Common myeloid progenitor, CD34-positive (primary cell): ENCODE measurements at regions not wholly inside any gene's neighbourhood (a gene's known extent, or its start where the extent isn't known, plus 50 kb on each side); places are given as distances from the start of the nearest gene placed in this dataset.

Source experiments
- CTCF ChIA-PET: fragments of 350-600 bp; sonication (Branson Sonifier 250); formaldehyde crosslinking; loops from one replicate; lab custom pipeline; 2021; ENCODE audit warnings: antibody characterized with exemption; lab: Charles Lee
- POLR2A ChIA-PET: fragments of 350-600 bp; sonication (Branson Sonifier 250); formaldehyde crosslinking; loops from one replicate; lab custom pipeline; 2021; ENCODE audit warnings: antibody characterized with exemption; lab: Charles Lee
- DNase-seq, 3 donors: peaks; one replicate each; pipeline versions ENCODE4 v3.0.0 to v3.0.0-alpha.2; 2013
- H3K27ac ChIP-seq, 2 experiments: 1 replicate in 1 of 2; 2 replicates in 1 of 2; pipeline ENCODE4 v1.7.0; 2013; ENCODE audit warnings: inconsistent platforms in 2 of 2, low read length in 2 of 2, mild to moderate bottlenecking in 2 of 2, low read depth in 1 of 2, moderate library complexity in 1 of 2; ENCODE audit not compliant: severe bottlenecking in 2 of 2, insufficient read depth in 1 of 2, poor library complexity in 1 of 2
- H3K27me3 ChIP-seq, 5 experiments: replicated peaks in 2 of 5; 1 replicate in 3 of 5; 2 replicates in 2 of 5; pipeline versions ENCODE4 v1.6.1 to v1.7.0; 2013; ENCODE audit warnings: low read length in 4 of 5, mild to moderate bottlenecking in 2 of 5, moderate library complexity in 2 of 5, inconsistent platforms in 1 of 5; ENCODE audit not compliant: insufficient read depth in 5 of 5, control insufficient read depth in 4 of 5
- H3K36me3 ChIP-seq, 4 experiments: 1 replicate in 2 of 4; 2 replicates in 2 of 4; pipeline versions ENCODE4 v1.6.1 to v1.7.0; 2013; ENCODE audit warnings: low read length in 3 of 4, control low read depth in 1 of 4, mild to moderate bottlenecking in 1 of 4; ENCODE audit not compliant: control insufficient read depth in 4 of 4, insufficient read depth in 4 of 4
- H3K4me1 ChIP-seq, 4 experiments: 1 replicate in 3 of 4; 2 replicates in 1 of 4; pipeline versions ENCODE4 v1.6.1 to v1.7.1; 2013; ENCODE audit warnings: low read length in 3 of 4, mild to moderate bottlenecking in 3 of 4, control low read depth in 1 of 4, inconsistent platforms in 1 of 4, moderate library complexity in 1 of 4; ENCODE audit not compliant: control insufficient read depth in 4 of 4, insufficient read depth in 4 of 4; ENCODE audit errors: control extremely low read depth in 1 of 4
- H3K4me3 ChIP-seq, 7 experiments: 1 replicate in 4 of 7; 2 replicates in 3 of 7; pipeline versions ENCODE4 v1.5.1 to v1.7.0; 2013; ENCODE audit warnings: mild to moderate bottlenecking in 7 of 7, low read length in 6 of 7, moderate library complexity in 6 of 7, inconsistent platforms in 2 of 7, low read depth in 2 of 7, control low read depth in 1 of 7; ENCODE audit not compliant: insufficient read depth in 4 of 7, control insufficient read depth in 1 of 7; ENCODE audit errors: extremely low read depth in 1 of 7
- H3K9me3 ChIP-seq, 5 experiments: 1 replicate in 4 of 5; 2 replicates in 1 of 5; pipeline versions ENCODE4 v1.6.1 to v1.7.1; 2013; ENCODE audit warnings: low read length in 4 of 5, mild to moderate bottlenecking in 2 of 5, inconsistent platforms in 1 of 5, low read depth in 1 of 5, moderate library complexity in 1 of 5; ENCODE audit not compliant: control insufficient read depth in 4 of 5, insufficient read depth in 2 of 5; ENCODE audit errors: control extremely low read depth in 1 of 5
- WGBS: methylation state at CpG from one replicate; pipeline ENCODE4 v1.1.5; 2013; ENCODE audit not compliant: insufficient coverage; 5-methylcytosine and 5-hydroxymethylcytosine counted together

DNA sequence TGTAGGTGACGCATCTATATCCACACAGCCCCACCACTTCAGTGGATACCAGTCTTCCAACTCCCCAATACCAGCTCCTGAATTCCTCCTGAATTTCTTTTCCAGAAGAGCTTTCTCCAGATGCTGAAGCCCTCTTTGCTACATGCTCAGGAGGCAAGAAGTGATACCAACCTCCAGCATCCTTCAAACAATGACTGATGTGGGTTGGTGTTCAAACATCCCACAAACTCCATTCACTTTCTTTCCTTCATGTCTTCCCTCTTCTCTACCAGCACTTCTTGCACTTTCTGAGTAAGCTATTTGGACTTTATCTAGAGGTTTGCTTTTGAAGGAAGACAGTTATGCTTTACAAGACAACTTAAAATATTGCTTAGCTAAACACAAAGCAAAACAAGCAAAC lies 179.9 kb upstream of the RORB start:
- H3K4me3 ChIP-seq, result no peak overlapping the region
- no peaks in the 10 kb centered on the region for H3K36me3 ChIP-seq
- H3K9me3 ChIP-seq, result peaks cover 0 to 9% (median 0%) of the 10 kb centered on the region in 5 experiments
- peaks cover 0 to 10% (median 6%) of the 10 kb centered on the region in 4 experiments for H3K4me1 ChIP-seq
- no peaks in the 10 kb centered on the region for H3K27me3 ChIP-seq
- no peak for DNase-seq
- no peak overlapping the region for H3K27ac ChIP-seq
- ChIA-PET CTCF (no interaction called here), POLR2A (interaction anchor here (0.7 kb wide), 1 partner anchor 487 kb away, joined by 3 read pairs; no protein-coding TSS in a partner anchor)
- WGBS, result 0% methylated on average over 1 of the region's 1 CpG

DNA sequence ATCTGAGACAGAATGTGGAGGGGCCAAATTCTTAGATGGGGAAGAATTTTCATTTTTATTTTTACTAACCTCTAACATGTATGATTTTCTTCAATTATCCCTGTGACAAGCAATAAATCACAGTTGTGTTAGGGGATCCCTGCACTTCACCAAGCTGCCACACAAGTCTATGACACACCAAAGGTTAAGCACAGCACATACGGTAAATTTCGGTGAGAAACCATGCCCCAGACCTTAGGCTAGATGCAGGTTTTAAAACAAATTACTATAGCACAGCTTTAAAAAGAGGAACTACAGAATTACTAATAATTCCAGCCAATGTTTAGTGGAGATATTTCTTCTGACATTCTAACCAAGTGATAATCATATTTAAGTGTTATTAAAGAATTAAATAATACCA lies 175.7 kb upstream of the RORB start:
- Histone ChIP-seq H3K4me3 (no peak overlapping the region), H3K27ac (no peak overlapping the region), H3K27me3 (no peaks in the 10 kb centered on the region), H3K36me3 (no peaks in the 10 kb centered on the region), H3K4me1 (peaks cover 5 to 22% (median 14%) of the 10 kb centered on the region in 4 experiments), H3K9me3 (peaks cover 0 to 5% (median 0%) of the 10 kb centered on the region in 5 experiments)
- ChIA-PET CTCF (interaction anchor here (0.8 to 1.6 kb wide), 5 partner anchors 9 to 58 kb away, joined by 3 to 6 read pairs (median 4); no protein-coding TSS in a partner anchor), POLR2A (no interaction called here)
- WGBS, result no CpG with 5 or more reads among the region's 2 CpGs
- peak in 2 of 3 donors; percentile 66 to 77 for DNase-seq

DNA sequence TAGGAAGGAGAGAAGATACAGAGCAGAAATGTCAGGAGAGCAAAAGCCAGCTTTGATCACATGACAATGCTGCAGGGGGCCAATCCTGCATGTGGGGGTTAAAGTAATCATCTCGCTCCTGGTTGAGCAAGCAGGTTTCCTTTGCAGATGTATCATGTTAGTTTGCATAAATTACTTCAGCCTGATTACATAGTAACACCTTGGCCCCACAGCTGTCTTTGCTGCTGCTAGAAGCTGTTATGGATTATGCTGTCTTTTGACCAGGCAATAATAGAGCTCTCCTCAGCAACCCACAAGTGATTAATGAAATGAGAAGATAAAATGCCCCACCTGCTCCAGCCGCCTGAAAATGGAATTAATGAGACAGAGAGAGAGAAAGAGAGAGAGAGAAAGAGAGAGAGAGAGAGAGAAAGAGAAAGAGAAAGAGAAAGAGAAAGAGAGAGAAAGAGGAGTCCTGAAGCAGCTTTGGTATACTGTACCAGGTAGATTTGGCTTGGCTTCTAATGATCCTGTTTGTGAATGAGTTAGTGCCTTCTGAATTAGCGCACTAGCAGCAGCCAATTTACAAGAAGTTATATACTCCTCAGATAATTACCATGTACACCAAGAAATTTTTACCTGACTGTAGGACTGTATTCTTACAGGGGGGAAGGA lies 174.3 kb upstream of the RORB start:
- Histone ChIP-seq H3K36me3 (no peaks in the 10 kb centered on the region), H3K9me3 (peaks cover 0 to 5% (median 0%) of the 10 kb centered on the region in 5 experiments), H3K27me3 (no peaks in the 10 kb centered on the region), H3K27ac (no peak overlapping the region), H3K4me1 (peaks cover 5 to 26% (median 13%) of the 10 kb centered on the region in 4 experiments), H3K4me3 (peak overlapping the region in 1 of 7 experiments; percentile 40)
- DNase-seq, result peak in 2 of 3 donors; percentile 43 to 50
- WGBS, result 83% methylated on average over 1 of the region's 3 CpGs
- ChIA-PET CTCF (interaction anchor here (1.5 kb wide), 1 partner anchor 16 kb away, joined by 4 read pairs; no protein-coding TSS in a partner anchor), POLR2A (interaction anchor here (0.6 kb wide), 1 partner anchor 1108 kb away, joined by 3 read pairs; no protein-coding TSS in a partner anchor)

DNA sequence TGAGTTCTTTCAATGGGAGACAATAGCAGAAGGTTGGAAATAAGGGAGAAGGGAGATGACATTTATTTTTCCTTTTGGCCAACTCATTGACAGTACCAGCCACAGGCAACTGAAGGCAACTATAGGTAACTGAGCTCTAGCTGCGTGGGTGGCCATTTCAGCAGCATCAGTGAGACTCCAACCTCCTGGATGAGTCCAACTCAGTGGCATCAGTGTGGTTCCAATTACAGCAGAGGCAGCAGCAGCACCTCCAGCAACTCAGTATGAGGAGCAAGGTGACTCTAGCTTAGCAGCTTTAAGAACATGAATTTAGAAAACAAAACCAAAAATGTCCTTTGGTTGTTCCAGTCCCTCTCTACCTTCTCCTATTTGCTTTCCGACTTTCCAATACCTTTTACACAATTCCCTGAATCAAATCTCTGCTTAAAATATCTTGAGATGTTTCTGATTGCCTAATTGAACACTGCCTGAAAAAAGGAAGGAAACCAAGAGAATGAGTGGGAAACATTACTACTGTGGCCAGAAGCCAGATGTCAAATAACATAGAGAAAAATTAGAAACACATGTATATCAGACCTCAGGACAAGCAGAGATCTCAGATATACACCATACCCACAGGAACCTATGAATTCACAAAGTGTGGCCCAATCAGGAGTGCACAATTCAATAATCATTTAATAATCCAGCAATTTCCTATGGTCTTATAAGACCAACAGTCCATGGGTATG lies 166.5 kb upstream of the RORB start:
- ChIA-PET CTCF (interaction anchor here (1.1 kb wide), 1 partner anchor 9 kb away, joined by 3 read pairs; no protein-coding TSS in a partner anchor), POLR2A (interaction anchor here (0.6 kb wide), 1 partner anchor 79 kb away, joined by 3 read pairs; no protein-coding TSS in a partner anchor)
- DNase-seq, result peak in 1 of 3 donors; percentile 24
- no peak overlapping the region for H3K27ac ChIP-seq
- no peaks in the 10 kb centered on the region for H3K36me3 ChIP-seq
- peaks cover 32 to 69% (median 48%) of the 10 kb centered on the region in 4 experiments for H3K4me1 ChIP-seq
- 57% methylated on average over 2 of the region's 2 CpGs for WGBS
- no peaks in the 10 kb centered on the region for H3K9me3 ChIP-seq
- H3K4me3 ChIP-seq, result no peak overlapping the region
- H3K27me3 ChIP-seq, result no peaks in the 10 kb centered on the region

DNA sequence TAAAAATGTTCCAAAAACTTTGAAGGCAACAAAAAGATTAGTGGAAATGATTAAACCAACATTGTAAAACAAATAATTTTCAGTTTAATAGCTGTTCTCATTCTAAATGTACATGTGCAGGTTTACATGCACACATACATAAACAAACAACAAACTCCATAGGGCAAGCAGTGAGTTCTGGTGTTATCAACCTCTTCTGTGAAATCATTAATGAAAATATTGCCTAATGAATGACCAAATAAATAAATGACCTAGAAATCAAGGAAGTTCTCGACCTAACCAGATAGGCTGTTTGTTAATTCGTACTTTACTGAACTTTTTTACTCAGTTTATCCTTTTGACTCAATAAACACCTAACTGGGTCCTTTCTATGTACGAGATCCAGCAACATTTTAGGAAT lies 165.5 kb upstream of the RORB start:
- H3K4me3 ChIP-seq, result no peak overlapping the region
- 93% methylated on average over 2 of the region's 3 CpGs for WGBS
- ChIA-PET POLR2A (no interaction called here), CTCF (no interaction called here)
- H3K27ac ChIP-seq, result no peak overlapping the region
- H3K27me3 ChIP-seq, result no peaks in the 10 kb centered on the region
- H3K9me3 ChIP-seq, result no peaks in the 10 kb centered on the region
- DNase-seq, result no peak
- no peaks in the 10 kb centered on the region for H3K36me3 ChIP-seq
- peaks cover 32 to 69% (median 51%) of the 10 kb centered on the region in 4 experiments for H3K4me1 ChIP-seq

DNA sequence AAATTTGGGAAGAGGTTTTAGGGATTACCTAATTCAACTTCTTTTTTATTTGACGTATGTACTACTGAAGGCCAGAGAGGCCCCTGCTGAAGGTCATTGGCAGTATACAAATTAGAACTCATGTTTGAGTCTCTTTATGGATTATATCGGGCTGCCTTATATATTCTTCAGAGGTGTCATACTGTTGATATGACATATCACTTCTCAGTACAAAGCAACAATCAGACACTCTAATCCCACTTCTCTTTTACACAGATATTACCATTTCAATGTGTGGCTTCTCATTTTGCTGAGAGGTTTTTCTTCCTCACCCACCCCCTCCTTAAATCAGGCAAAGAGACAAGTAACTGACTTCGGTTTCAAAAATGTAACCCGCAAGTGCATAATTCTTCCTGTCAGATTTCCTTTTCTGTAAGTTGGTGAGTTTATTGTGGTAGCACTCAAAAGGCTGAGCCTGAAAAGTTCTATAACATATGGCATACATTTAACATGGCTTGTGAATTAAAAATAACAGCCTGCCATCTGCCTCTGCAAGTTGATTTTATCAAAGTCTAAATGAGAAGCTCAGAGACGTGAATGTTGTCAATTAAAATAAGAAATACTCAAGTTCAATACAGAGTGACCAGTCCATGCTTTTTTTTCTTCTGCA lies 163.6 kb upstream of the RORB start:
- Histone ChIP-seq H3K27ac (no peak overlapping the region), H3K4me1 (peaks cover 32 to 65% (median 51%) of the 10 kb centered on the region in 4 experiments), H3K9me3 (peaks cover 0 to 3% (median 0%) of the 10 kb centered on the region in 5 experiments), H3K36me3 (no peaks in the 10 kb centered on the region), H3K27me3 (no peaks in the 10 kb centered on the region), H3K4me3 (peak overlapping the region in 3 of 7 experiments; percentile 5 to 25 (median 9))
- 0% methylated on average over 2 of the region's 5 CpGs for WGBS
- peak; percentile 74 to 97 (median 95) for DNase-seq
- ChIA-PET CTCF (interaction anchor here (0.8 kb wide), 1 partner anchor 42 kb away, joined by 3 read pairs; no protein-coding TSS in a partner anchor), POLR2A (interaction anchor here (0.6 kb wide), 1 partner anchor 1962 kb away, joined by 3 read pairs; no protein-coding TSS in a partner anchor)
